Colonic mucosa (tissue), 4 donors: ENCODE measurements at regions not wholly inside any gene's neighbourhood (a gene's known extent, or its start where the extent isn't known, plus 50 kb on each side); places are given as distances from the start of the nearest gene placed in this dataset.

Experiments
- DNase-seq: peaks from one replicate; pipeline ENCODE4 v3.0.0-alpha.2; 2020
- H3K27ac ChIP-seq: fragments of 200-600 bp; one replicate; pipeline ENCODE4 v1.8.0; 2021
- H3K27me3 ChIP-seq: fragments of 200-600 bp; one replicate; pipeline ENCODE4 v1.8.0; 2021
- H3K36me3 ChIP-seq: fragments of 200-600 bp; one replicate; pipeline ENCODE4 v1.8.0; 2021
- H3K4me1 ChIP-seq: fragments of 200-600 bp; one replicate; pipeline ENCODE4 v1.8.0; 2021; ENCODE audit warnings: mild to moderate bottlenecking
- H3K4me3 ChIP-seq: fragments of 200-600 bp; one replicate; pipeline ENCODE4 v1.8.0; 2021
- H3K9ac ChIP-seq, 2 donors: one replicate each; pipeline ENCODE4 v1.7.0; 2013; ENCODE audit warnings: control low read depth in 2 of 2, low read depth in 2 of 2, low read length in 2 of 2
- H3K9me3 ChIP-seq: fragments of 200-600 bp; one replicate; pipeline ENCODE4 v1.8.0; 2021
- intact Hi-C: fragments of 100-400 bp; cut with DNase I; formaldehyde crosslinking; loops from one replicate; pipeline ENCODE4 v1.14.1; 2022
- TF ChIP-seq, protein P1 (sequence below): fragments of 200-600 bp; IDR thresholded peaks from one replicate; pipeline ENCODE4 v1.8.0; 2022; ENCODE audit warnings: antibody characterized with exemption, mild to moderate bottlenecking
- donor health status: healthy.
- donor health status: DM: no; HTN: no; CAD: no.
- donor health status: DM: no; HTN: no; CAD: no.

DNA sequence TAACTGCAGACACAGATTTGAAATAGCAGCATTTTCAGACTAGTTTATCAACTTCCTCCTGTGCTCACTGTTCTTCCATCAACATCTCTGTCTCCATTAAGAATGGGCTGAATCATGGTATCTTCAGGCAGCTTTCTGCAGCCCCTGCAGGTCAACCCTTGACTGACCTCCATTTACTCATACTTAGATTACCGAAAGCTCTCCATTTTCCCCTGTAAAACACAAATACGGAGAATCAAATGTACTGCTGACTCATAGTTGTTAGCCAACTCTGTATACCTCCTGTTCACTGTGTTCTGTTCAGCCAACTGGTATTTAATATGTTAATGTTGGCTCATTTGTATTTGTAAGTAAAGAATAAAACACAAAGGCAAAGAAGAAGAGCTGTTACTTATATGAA lies 364.0 kb downstream of the CASP12 start:
- no peak for DNase-seq
- TF ChIP-seq, protein P1, sequence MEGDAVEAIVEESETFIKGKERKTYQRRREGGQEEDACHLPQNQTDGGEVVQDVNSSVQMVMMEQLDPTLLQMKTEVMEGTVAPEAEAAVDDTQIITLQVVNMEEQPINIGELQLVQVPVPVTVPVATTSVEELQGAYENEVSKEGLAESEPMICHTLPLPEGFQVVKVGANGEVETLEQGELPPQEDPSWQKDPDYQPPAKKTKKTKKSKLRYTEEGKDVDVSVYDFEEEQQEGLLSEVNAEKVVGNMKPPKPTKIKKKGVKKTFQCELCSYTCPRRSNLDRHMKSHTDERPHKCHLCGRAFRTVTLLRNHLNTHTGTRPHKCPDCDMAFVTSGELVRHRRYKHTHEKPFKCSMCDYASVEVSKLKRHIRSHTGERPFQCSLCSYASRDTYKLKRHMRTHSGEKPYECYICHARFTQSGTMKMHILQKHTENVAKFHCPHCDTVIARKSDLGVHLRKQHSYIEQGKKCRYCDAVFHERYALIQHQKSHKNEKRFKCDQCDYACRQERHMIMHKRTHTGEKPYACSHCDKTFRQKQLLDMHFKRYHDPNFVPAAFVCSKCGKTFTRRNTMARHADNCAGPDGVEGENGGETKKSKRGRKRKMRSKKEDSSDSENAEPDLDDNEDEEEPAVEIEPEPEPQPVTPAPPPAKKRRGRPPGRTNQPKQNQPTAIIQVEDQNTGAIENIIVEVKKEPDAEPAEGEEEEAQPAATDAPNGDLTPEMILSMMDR, result no peak
- intact Hi-C loops, result no loop called here
- Histone ChIP-seq H3K9me3 (no peaks in the 10 kb centered on the region), H3K9ac (no peak overlapping the region), H3K4me3 (no peak overlapping the region), H3K27me3 (no peaks in the 10 kb centered on the region), H3K27ac (no peak overlapping the region), H3K36me3 (no peaks in the 10 kb centered on the region), H3K4me1 (no peaks in the 10 kb centered on the region)

DNA sequence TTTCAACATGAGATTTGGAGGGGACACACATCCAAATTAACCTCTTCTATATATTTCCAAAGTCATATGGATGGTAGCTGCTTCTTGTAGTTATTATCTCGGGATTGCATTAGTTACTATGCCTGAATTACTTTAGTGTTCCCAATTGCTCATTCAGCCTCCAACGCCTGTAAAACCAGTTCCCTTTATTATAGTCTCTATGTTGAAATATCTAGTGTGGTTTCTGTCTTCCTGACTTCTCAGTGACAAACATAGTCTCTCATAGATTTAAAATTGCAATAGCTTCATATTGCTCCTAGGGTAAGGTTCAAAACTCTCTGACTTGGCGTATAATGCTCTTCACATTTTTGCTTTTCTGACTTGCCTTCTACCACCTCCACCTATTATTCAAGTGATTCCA lies 366.4 kb downstream of the CASP12 start:
- no peak for DNase-seq
- intact Hi-C loops, result no loop called here
- TF ChIP-seq, protein P1, result no peak
- Histone ChIP-seq H3K27me3 (no peaks in the 10 kb centered on the region), H3K36me3 (no peaks in the 10 kb centered on the region), H3K9ac (no peak overlapping the region), H3K4me3 (no peak overlapping the region), H3K27ac (no peak overlapping the region), H3K4me1 (no peaks in the 10 kb centered on the region), H3K9me3 (no peaks in the 10 kb centered on the region)

DNA sequence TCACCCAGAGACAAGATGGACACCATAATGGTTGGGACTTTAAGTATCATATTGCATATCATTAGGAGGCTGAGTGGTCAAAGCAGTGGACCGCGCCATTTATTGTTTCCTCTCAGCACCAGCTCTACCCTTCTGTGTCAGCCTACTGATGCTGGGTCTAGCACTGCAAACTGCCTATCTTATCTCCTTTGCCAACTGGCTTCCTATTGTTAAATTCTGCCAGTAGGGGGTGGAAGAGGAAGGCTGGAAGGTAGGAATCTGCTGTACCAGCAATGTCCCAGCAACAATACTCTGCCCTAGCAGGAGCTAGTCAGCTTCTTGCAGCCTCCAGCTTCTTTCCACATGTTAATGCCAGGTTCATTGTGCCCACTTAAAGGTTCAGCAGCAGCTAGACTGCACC lies 367.1 kb upstream of the PDGFD start:
- Histone ChIP-seq H3K4me3 (no peak overlapping the region), H3K4me1 (no peaks in the 10 kb centered on the region), H3K27me3 (no peaks in the 10 kb centered on the region), H3K36me3 (no peaks in the 10 kb centered on the region), H3K9ac (no peak overlapping the region), H3K9me3 (no peaks in the 10 kb centered on the region), H3K27ac (no peak overlapping the region)
- DNase-seq, result no peak
- TF ChIP-seq, protein P1, result no peak
- intact Hi-C loops, result no loop called here

DNA sequence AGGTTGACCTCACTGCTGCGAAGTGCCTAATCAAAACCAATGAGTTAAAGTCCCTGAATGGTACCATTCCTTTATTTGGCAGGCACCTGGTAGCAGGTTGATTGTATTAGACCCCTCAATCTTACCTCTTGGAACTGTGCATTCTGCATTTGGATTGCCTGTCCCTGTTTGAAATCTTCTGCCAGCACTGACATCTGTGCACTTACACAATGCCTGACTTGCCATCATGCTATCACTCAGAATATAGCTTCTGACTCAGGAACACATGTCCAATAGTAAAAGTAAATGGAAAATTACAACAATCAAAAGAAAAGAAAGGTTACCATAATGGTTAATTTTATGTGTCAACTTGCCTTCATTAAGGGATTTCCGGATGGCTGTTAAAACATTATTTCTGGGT lies 366.0 kb upstream of the PDGFD start:
- TF ChIP-seq, protein P1, result no peak
- Histone ChIP-seq H3K4me1 (no peaks in the 10 kb centered on the region), H3K9me3 (no peaks in the 10 kb centered on the region), H3K9ac (no peak overlapping the region), H3K27me3 (no peaks in the 10 kb centered on the region), H3K27ac (no peak overlapping the region), H3K36me3 (no peaks in the 10 kb centered on the region), H3K4me3 (no peak overlapping the region)
- no peak for DNase-seq
- intact Hi-C loops, result no loop called here

DNA sequence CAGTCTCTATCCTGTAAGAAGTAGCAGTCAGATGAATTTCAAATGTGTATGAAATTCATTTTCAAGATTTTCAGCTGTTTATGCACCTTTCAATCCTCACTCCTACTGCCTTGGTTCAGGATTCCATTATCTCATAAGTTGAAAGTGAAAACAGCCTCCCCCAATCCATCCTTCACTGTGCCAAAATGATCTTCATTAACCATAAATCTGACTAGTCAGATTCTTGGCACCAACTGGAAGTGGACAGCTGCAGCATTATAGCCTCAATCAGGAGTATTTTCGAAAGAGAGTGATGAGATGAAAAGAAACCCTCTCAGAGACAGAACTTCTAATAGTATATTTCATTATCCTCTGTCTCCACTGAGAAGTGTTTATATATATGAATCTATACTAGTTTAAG lies 365.3 kb upstream of the PDGFD start:
- Histone ChIP-seq H3K27me3 (no peaks in the 10 kb centered on the region), H3K36me3 (no peaks in the 10 kb centered on the region), H3K9me3 (no peaks in the 10 kb centered on the region), H3K9ac (no peak overlapping the region), H3K4me3 (no peak overlapping the region), H3K27ac (no peak overlapping the region), H3K4me1 (no peaks in the 10 kb centered on the region)
- DNase-seq, result no peak
- intact Hi-C loops, result no loop called here
- TF ChIP-seq, protein P1, result no peak

DNA sequence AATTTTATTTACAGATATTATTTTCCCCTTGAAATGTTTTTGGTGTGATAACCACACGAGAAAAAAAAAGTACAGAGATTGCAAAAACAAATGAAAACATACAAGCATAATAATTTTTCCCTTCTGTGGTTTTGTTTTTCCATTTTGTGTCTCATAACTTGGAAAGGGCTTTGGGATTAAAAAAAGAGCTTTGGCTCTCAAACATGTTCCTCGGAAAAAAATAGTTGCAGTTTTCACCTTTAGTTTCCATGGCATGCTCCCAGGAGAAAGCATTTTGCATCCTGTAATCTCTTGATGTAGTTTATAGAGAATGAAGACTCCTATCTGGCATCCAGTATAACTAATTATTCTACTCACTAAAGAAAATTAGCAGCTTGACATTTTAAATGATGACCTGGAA lies 362.1 kb upstream of the PDGFD start:
- no peak for DNase-seq
- Histone ChIP-seq H3K27me3 (no peaks in the 10 kb centered on the region), H3K9me3 (no peaks in the 10 kb centered on the region), H3K27ac (no peak overlapping the region), H3K4me1 (no peaks in the 10 kb centered on the region), H3K36me3 (no peaks in the 10 kb centered on the region), H3K9ac (no peak overlapping the region), H3K4me3 (no peak overlapping the region)
- TF ChIP-seq, protein P1, result no peak
- intact Hi-C loops, result no loop called here
